ENCODE measurements at regions not wholly inside any gene's neighbourhood (a gene's known extent, or its start where the extent isn't known, plus 50 kb on each side); places are given as distances from the start of the nearest gene placed in this dataset.
"Not testable (repeated sequence)": the region's sequence is repeated elsewhere in the genome, so short reads cannot be mapped to it uniquely, and the experiment has no call there.

- not testable (repeated sequence) for H3K27me3 ChIP-seq
Measured at GRCh38 chr21:6554377-6554864, 3967.0 kb upstream of the TPTE start.

GRCh38 chr21:6556516-6556915 is 3964.9 kb upstream of the TPTE start:
- H3K27ac ChIP-seq; H3K9me3 ChIP-seq; H3K4me1 ChIP-seq (ENCODE audit: control insufficient read depth in 1 of 2, insufficient read depth in 1 of 2, low read depth in 1 of 2, low read length in 1 of 2); H3K4me3 ChIP-seq (ENCODE audit: low read depth in 1 of 2, low read length in 1 of 2); H3K27me3 ChIP-seq; H3K36me3 ChIP-seq: not testable (repeated sequence)

More at GRCh38 chr21:6554377-6554864, 3967.0 kb upstream of the TPTE start:
- H3K4me3 ChIP-seq (ENCODE audit: low read depth in 1 of 2, low read length in 1 of 2); H3K27ac ChIP-seq; H3K4me1 ChIP-seq (ENCODE audit: control insufficient read depth in 1 of 2, insufficient read depth in 1 of 2, low read depth in 1 of 2, low read length in 1 of 2); H3K36me3 ChIP-seq; H3K9me3 ChIP-seq: not testable (repeated sequence)

GRCh38 chr21:6557415-6557814 is 3964.0 kb upstream of the TPTE start:
- H3K9me3 ChIP-seq; H3K36me3 ChIP-seq; H3K4me3 ChIP-seq (ENCODE audit: low read depth in 1 of 2, low read length in 1 of 2); H3K4me1 ChIP-seq (ENCODE audit: control insufficient read depth in 1 of 2, insufficient read depth in 1 of 2, low read depth in 1 of 2, low read length in 1 of 2); H3K27me3 ChIP-seq; H3K27ac ChIP-seq: not testable (repeated sequence)

GRCh38 chr21:6561168-6561567 is 3960.2 kb upstream of the TPTE start:
- H3K9me3 ChIP-seq: not testable (repeated sequence)

GRCh38 chr21:6561578-6561977 is 3959.8 kb upstream of the TPTE start:
- H3K4me3 ChIP-seq (ENCODE audit: low read depth in 1 of 2, low read length in 1 of 2); H3K27ac ChIP-seq; H3K36me3 ChIP-seq; H3K9me3 ChIP-seq; H3K4me1 ChIP-seq (ENCODE audit: control insufficient read depth in 1 of 2, insufficient read depth in 1 of 2, low read depth in 1 of 2, low read length in 1 of 2); H3K27me3 ChIP-seq: not testable (repeated sequence)

More at GRCh38 chr21:6561168-6561567, 3960.2 kb upstream of the TPTE start:
- not testable (repeated sequence) for H3K27me3 ChIP-seq; H3K4me1 ChIP-seq (ENCODE audit: control insufficient read depth in 1 of 2, insufficient read depth in 1 of 2, low read depth in 1 of 2, low read length in 1 of 2); H3K36me3 ChIP-seq; H3K27ac ChIP-seq; H3K4me3 ChIP-seq (ENCODE audit: low read depth in 1 of 2, low read length in 1 of 2)

GRCh38 chr21:6564543-6565166 is 3956.7 kb upstream of the TPTE start:
- H3K4me3 ChIP-seq (ENCODE audit: low read depth in 1 of 2, low read length in 1 of 2): peak overlapping the region in 1 of 2 experiments; percentile 38
- H3K4me1 ChIP-seq (ENCODE audit: control insufficient read depth in 1 of 2, insufficient read depth in 1 of 2, low read depth in 1 of 2, low read length in 1 of 2): not testable (repeated sequence)

GRCh38 chr21:6565190-6566094 is 3955.9 kb upstream of the TPTE start:
- H3K4me3 ChIP-seq (ENCODE audit: low read depth in 1 of 2, low read length in 1 of 2): peak overlapping the region in 1 of 2 experiments; percentile 38
- not testable (repeated sequence) for H3K27ac ChIP-seq; H3K9me3 ChIP-seq; H3K36me3 ChIP-seq; H3K27me3 ChIP-seq; H3K4me1 ChIP-seq (ENCODE audit: control insufficient read depth in 1 of 2, insufficient read depth in 1 of 2, low read depth in 1 of 2, low read length in 1 of 2)

More at GRCh38 chr21:6564543-6565166, 3956.7 kb upstream of the TPTE start:
- not testable (repeated sequence) for H3K27me3 ChIP-seq, H3K9me3 ChIP-seq, H3K27ac ChIP-seq, H3K36me3 ChIP-seq

- H3K4me1 ChIP-seq (ENCODE audit: control insufficient read depth in 1 of 2, insufficient read depth in 1 of 2, low read depth in 1 of 2, low read length in 1 of 2); H3K9me3 ChIP-seq; H3K27me3 ChIP-seq; H3K27ac ChIP-seq; H3K4me3 ChIP-seq (ENCODE audit: low read depth in 1 of 2, low read length in 1 of 2); H3K36me3 ChIP-seq: not testable (repeated sequence)
Measured at GRCh38 chr21:6567542-6567941, 3953.8 kb upstream of the TPTE start.

GRCh38 chr21:6569152-6569551 is 3952.2 kb upstream of the TPTE start:
- H3K9me3 ChIP-seq; H3K36me3 ChIP-seq; H3K4me1 ChIP-seq (ENCODE audit: control insufficient read depth in 1 of 2, insufficient read depth in 1 of 2, low read depth in 1 of 2, low read length in 1 of 2); H3K27ac ChIP-seq; H3K4me3 ChIP-seq (ENCODE audit: low read depth in 1 of 2, low read length in 1 of 2); H3K27me3 ChIP-seq: not testable (repeated sequence)

GRCh38 chr21:6569587-6570392 is 3951.6 kb upstream of the TPTE start:
- not testable (repeated sequence) for H3K27me3 ChIP-seq; H3K4me3 ChIP-seq (ENCODE audit: low read depth in 1 of 2, low read length in 1 of 2); H3K36me3 ChIP-seq; H3K27ac ChIP-seq; H3K9me3 ChIP-seq; H3K4me1 ChIP-seq (ENCODE audit: control insufficient read depth in 1 of 2, insufficient read depth in 1 of 2, low read depth in 1 of 2, low read length in 1 of 2)

GRCh38 chr21:6570700-6571368 is 3950.5 kb upstream of the TPTE start:
- not testable (repeated sequence) for H3K36me3 ChIP-seq; H3K4me1 ChIP-seq (ENCODE audit: control insufficient read depth in 1 of 2, insufficient read depth in 1 of 2, low read depth in 1 of 2, low read length in 1 of 2); H3K27ac ChIP-seq; H3K4me3 ChIP-seq (ENCODE audit: low read depth in 1 of 2, low read length in 1 of 2); H3K27me3 ChIP-seq; H3K9me3 ChIP-seq

GRCh38 chr21:6573576-6573975 is 3947.8 kb upstream of the TPTE start:
- not testable (repeated sequence) for H3K27me3 ChIP-seq; H3K4me3 ChIP-seq (ENCODE audit: low read depth in 1 of 2, low read length in 1 of 2); H3K36me3 ChIP-seq; H3K4me1 ChIP-seq (ENCODE audit: control insufficient read depth in 1 of 2, insufficient read depth in 1 of 2, low read depth in 1 of 2, low read length in 1 of 2); H3K9me3 ChIP-seq; H3K27ac ChIP-seq

GRCh38 chr21:6579801-6580200 is 3941.6 kb upstream of the TPTE start:
- not testable (repeated sequence) for H3K4me1 ChIP-seq (ENCODE audit: control insufficient read depth in 1 of 2, insufficient read depth in 1 of 2, low read depth in 1 of 2, low read length in 1 of 2); H3K36me3 ChIP-seq; H3K27ac ChIP-seq; H3K27me3 ChIP-seq; H3K9me3 ChIP-seq; H3K4me3 ChIP-seq (ENCODE audit: low read depth in 1 of 2, low read length in 1 of 2)

Measured in neutrophil (primary cell).